NOMO-1 (cell line): ENCODE measurements at regions not wholly inside any gene's neighbourhood (a gene's known extent, or its start where the extent isn't known, plus 50 kb on each side); places are given as distances from the start of the nearest gene placed in this dataset.
"Not testable (repeated sequence)": the region's sequence is repeated elsewhere in the genome, so short reads cannot be mapped to it uniquely, and the experiment has no call there.

Source experiments
- DNase-seq, 2 experiments: peaks; one replicate each; lab custom pipeline; 2025; ENCODE audit not compliant: unreplicated experiment in 2 of 2; lab: John Stamatoyannopoulos, UW

GRCh38 chr14:51566831-51567582, 84.7 kb upstream of the FRMD6 start:
- no peak for DNase-seq

DNA sequence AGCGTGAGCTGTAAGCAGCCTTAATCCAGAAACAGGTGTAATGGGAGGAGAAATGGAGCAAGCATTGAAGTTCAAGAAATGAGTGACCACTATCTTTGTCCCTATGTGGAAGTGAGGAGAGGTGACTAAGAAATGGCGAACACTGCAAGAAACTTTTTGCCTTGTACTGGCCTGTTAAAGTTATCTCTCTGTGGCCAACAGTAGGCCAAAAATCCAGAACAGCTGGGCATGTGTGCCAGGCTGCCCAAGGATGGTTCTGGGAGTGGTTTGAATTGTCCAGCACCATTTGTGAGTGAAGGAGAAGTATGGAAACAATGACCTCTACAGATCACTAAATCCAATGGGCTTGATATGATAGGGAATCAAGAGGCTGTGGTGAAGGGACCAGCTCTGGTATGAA, 83.3 kb upstream of the FRMD6 start:
- no peak for DNase-seq

DNA sequence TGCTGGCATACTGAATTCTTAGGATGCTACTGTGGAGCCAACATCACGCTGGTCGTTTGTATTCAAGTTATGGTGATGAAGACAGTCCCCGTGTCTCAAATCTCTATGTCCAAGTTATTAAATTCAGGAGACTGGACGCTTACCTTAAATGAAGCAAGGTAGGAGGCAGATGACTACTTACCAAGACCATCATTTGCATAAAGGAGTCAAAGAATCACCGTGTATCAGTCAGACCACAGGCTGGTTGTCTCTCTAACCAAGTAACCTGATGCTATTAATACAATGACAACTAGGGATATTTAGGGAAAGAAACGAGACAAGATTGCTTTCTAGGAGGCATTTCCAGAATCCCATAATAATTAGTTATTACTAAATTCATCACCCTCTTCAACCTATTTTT, 78.1 kb upstream of the FRMD6 start:
- no peak for DNase-seq

DNA sequence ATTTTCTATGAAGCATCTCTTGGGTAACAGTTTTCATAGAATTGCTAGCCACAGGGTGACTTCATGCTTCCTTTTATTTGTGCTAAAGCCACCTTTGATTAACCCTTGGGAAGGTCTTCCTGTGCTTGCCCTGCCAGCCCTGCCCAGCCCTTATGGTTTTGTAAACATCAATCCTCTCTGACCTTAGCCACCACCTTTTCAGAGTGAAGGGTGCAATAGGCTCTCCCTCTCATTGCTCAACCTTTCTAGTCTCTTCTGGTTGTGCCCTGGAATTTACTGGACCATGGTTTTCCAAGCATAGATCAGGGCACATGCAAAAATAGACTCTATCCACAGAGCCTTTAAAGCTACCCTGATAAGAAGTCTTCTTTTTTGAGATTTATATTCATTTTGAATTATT, 77.7 kb upstream of the FRMD6 start:
- DNase-seq = no peak

DNA sequence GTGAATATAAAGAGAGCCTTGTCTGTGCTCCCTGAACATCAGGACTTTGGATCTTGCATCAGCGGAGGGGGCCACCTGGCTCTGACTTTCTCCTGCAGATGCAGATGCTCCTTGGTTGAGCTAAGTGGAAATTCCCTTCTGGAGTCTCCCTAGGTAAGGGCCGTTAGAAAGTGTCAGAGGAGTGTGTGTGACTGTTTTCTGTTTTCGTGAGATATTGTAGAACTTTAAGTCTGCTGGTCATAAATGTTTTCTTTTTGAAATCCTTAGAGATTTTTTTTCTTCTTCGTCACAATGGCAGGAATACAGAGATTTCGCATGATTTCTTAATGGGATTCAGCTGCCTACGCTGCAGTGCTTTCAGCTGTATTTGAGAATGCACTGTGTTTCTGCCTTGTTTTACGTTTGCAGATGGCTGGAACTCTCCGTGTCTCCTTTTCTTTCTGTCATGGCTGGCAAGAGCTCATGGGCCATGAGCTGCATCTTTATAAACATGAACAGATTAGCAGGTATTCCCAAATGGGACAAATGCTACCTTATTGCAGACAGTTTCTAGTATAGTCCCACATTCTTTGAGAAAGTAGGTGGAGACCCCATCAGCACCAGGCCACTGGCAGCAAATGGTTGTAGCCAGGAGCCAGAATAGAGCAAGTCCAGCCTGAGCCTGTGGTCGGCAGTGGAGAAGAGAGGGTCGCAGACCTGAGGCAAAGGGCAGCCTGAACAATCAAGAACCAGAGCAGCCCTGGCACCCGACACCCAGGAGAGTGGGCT, 76.2 kb upstream of the FRMD6 start:
- DNase-seq = no peak

DNA sequence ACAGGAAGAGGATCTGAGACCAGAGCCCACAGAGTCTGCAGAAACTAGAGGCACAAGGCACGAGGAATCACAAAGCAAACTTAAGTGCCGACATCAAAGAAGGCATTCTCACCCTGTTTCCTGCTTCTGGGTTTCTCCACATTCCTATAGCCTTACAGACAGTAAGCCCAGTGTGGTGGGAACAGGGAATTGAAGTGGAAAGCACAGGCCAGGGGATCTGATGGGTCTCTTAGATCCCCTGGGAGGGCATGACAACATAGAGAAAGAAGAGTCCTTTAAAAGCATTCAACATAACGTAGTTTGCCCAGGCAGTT, 75.6 kb upstream of the FRMD6 start:
- no peak for DNase-seq

GRCh38 chr14:51576879-51577278, 74.8 kb upstream of the FRMD6 start:
- no peak for DNase-seq

DNA sequence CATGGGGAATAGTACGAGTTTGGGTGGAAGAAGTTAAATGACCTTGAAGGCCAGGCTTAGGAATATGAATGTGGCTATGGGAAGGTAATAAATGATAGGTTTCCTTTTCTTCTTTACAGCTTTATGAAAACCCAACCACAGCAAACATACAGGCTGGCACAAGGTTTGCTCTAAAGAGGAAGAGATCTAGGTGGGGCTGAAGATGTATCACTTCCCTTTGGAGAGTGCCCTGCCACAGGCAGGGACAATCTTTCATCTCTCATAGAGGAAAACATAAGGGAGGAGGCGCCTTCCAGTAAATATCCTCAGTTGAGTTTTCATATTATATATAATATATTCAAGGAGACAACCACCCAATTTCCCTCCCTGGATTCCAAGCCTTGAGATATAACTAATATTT, 72.9 kb upstream of the FRMD6 start:
- DNase-seq = no peak

GRCh38 chr14:51581017-51581881, 70.5 kb upstream of the FRMD6 start:
- DNase-seq = no peak

DNA sequence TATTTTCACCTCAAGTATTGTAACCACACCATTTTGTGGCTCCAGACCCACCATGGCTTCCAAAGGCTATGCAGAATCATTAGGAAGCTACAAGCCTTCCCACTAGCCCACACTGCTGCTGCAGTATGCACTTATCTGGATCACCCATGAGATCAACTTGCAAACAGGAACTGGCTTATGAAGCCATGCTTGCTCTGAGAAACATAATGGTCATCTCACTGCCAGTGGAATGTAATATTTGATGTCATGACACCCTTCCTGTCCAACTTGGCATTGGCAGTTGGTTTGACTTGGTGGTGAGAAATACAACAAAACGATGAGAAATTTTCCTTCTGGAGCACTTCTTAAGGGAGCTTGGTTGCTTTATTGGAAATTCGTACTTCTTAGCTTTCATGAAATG, 69.3 kb upstream of the FRMD6 start:
- DNase-seq = no peak

DNA sequence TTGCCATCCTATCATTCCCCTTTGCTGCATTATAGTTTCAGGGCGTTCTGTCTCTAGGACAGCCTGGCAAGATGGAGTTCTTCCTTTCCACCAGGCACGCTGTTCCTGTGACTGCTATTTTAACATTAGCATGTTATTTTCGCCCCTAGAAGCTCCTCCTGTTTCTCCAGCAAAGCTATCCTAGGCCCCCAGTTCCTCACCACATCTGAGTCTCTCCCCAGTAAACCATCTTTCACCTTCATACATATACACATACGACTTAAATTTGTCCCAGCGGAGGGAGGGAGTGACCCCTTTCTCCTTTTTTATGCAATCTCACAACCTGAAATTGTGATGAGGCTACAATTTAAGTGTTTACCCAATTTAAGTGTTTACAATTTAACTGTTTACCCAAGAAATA, 66.7 kb upstream of the FRMD6 start:
- DNase-seq = no peak

DNA sequence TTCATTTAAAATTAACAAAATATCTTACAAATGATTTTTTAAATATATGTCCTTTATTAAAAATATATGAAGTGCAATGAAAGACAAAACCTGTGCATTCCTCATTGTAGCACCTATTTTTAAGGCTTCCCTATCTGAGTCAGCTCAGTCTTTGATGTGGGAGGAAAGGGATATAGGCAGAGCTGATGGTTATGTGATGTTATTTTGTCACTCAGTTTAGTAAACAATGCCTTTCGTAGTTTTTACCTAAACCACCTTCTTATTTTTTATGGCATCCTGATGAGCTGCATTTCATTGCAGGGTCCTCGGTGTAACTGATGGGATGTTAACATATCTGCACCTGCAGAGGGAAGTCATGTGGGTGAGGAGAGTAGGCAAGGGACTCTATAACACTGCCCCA, 58.9 kb upstream of the FRMD6 start:
- DNase-seq = no peak

GRCh38 chr14:51593397-51593796, 58.3 kb upstream of the FRMD6 start:
- no peak for DNase-seq

DNA sequence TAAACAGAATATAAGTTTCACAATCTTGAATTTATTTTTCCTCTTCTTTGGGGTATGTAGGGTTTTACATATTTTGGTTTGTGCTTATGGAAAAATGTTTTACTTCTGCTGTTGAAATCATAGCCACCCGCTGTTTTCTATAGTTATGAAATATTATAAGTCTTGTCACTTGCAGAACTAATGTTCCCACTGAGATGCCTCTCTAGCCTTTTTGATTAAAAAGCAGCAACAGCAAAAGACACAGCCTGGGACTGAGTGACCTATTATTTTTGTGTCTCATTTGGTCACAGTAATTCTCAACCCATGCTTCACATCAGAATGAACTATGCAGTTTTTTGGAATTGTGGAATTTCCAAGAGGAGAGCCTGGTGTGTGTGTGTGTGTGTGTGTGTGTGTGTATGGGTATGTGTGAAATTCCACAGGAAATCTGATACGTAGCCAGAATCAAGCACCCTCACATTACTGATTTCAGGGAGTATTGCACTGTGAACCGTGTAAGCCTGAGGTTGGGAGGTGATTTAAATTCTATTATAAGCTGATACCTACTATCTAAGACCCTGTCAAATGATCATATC, 55.7 kb upstream of the FRMD6 start:
- no peak for DNase-seq

DNA sequence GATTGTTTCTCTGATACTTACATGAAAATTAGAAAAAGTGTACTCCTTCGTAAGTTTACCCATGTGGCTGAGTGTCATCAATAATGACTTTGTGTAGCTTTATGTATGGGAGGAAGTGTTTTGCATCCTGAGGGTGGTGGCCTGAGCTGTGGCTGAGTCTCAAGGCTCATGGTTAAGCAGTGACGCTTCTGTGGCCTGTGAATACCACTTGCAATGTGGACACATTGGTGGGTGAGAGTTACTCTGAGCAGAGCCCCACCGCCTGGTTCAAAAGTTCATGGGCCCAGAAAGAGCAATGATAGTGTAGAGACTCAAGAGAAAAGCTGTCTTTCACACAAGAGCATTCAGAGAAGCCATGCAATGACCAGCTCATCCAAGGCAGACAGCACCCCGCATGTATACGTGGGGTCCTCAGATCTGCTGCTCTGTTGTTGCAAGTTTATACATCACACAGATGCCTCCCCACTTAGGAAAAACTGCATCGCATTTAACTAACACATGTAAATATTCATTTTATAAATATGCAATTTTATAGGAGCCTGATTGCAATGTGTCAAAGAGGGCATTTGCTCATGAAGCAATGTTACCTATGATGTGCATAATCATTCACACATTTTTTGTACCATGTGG, 55.1 kb upstream of the FRMD6 start:
- no peak for DNase-seq

GRCh38 chr14:51597261-51598001, 54.3 kb upstream of the FRMD6 start:
- no peak for DNase-seq

- not testable (repeated sequence) for DNase-seq
Measured at GRCh38 chr14:51598924-51599600, 52.6 kb upstream of the FRMD6 start.

DNA sequence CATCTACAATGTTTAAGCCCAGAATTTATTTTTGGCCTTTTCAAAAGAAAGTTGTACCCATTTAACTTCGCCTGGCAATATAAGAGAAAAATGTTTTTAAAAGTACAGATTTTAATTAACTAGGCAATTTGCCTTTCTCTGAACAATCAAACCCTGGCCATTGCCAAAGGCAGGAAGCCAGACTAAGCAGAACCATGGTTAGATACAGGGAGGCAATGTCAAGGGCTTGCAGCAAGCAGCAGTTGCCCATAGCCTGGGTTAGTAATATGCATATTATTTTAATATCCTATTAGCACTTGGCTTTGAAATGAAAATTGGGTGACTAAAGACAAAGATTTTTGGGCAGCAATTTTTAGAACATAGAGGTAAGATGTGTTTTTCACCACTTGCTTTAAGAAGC, 51.1 kb upstream of the FRMD6 start:
- no peak for DNase-seq
